CD14-positive monocyte (primary cell): ENCODE measurements at regions not wholly inside any gene's neighbourhood (a gene's known extent, or its start where the extent isn't known, plus 50 kb on each side); places are given as distances from the start of the nearest gene placed in this dataset.

Source experiments
- DNase-seq, 3 donors: peaks; one replicate each; pipeline ENCODE4 v3.0.0-alpha.2; 2011 to 2022
- H2AFZ ChIP-seq: 2 replicates; pipeline ENCODE4 v1.6.0; 2012; ENCODE audit warnings: mild to moderate bottlenecking, low read depth, low read length, inconsistent platforms; ENCODE audit not compliant: insufficient read depth, poor library complexity, severe bottlenecking
- H3K27ac ChIP-seq, 2 donors: 1 replicate in 1 of 2; 2 replicates in 1 of 2; pipeline ENCODE4 v1.5.1; 2012 to 2013; ENCODE audit warnings: low read length in 2 of 2, control low read depth in 1 of 2, inconsistent platforms in 1 of 2, low read depth in 1 of 2, mild to moderate bottlenecking in 1 of 2
- H3K27me3 ChIP-seq, 2 donors: one replicate each; pipeline versions ENCODE4 v1.6.0 to v1.6.1; 2011 to 2013; ENCODE audit warnings: low read length in 2 of 2; ENCODE audit not compliant: control insufficient read depth in 2 of 2, insufficient read depth in 2 of 2
- H3K36me3 ChIP-seq, 2 donors: replicated peaks in 1 of 2; 1 replicate in 1 of 2; 2 replicates in 1 of 2; pipeline versions ENCODE4 v1.5.1 to v1.6.1; 2012 to 2013; ENCODE audit warnings: low read length in 2 of 2, control low read depth in 1 of 2, inconsistent platforms in 1 of 2, mild to moderate bottlenecking in 1 of 2; ENCODE audit not compliant: insufficient read depth in 2 of 2, control insufficient read depth in 1 of 2
- H3K4me1 ChIP-seq, 2 donors: 1 replicate in 1 of 2; 2 replicates in 1 of 2; pipeline versions ENCODE4 v1.5.1 to v1.6.1; 2012 to 2013; ENCODE audit warnings: low read length in 2 of 2, control low read depth in 1 of 2, inconsistent platforms in 1 of 2, mild to moderate bottlenecking in 1 of 2, moderate library complexity in 1 of 2; ENCODE audit not compliant: insufficient read depth in 2 of 2, control insufficient read depth in 1 of 2
- H3K4me2 ChIP-seq: replicated peaks from 2 replicates; pipeline ENCODE3; 2012; ENCODE audit warnings: low read length, moderate library complexity, mild to moderate bottlenecking; ENCODE audit not compliant: poor library complexity, severe bottlenecking; ENCODE audit errors: extremely low read depth
- H3K4me3 ChIP-seq, 3 experiments: fragments of 200-600 bp in 1 of 3; sonication (generic) in 1 of 3; replicated peaks in 1 of 3; 1 replicate in 2 of 3; 2 replicates in 1 of 3; pipeline ENCODE4 v1.5.1; 2011 to 2013; ENCODE audit warnings: low read length in 3 of 3, mild to moderate bottlenecking in 3 of 3, control low read depth in 2 of 3, low read depth in 2 of 3, inconsistent platforms in 1 of 3, moderate library complexity in 1 of 3
- H3K79me2 ChIP-seq: 2 replicates; pipeline ENCODE4 v1.6.0; 2012; ENCODE audit warnings: mild to moderate bottlenecking, control low read depth, inconsistent platforms, low read length, moderate library complexity; ENCODE audit not compliant: insufficient read depth
- H3K9ac ChIP-seq: 2 replicates; pipeline ENCODE4 v1.6.0; 2017; ENCODE audit warnings: low read length, mild to moderate bottlenecking; ENCODE audit not compliant: insufficient read depth, poor library complexity, severe bottlenecking
- H3K9me3 ChIP-seq, 2 donors: replicated peaks in 1 of 2; 1 replicate in 1 of 2; 2 replicates in 1 of 2; pipeline versions ENCODE4 v1.5.1 to v1.6.1; 2012 to 2013; ENCODE audit warnings: low read length in 2 of 2, control low read depth in 1 of 2; ENCODE audit not compliant: control insufficient read depth in 1 of 2, insufficient read depth in 1 of 2
- H4K20me1 ChIP-seq: 2 replicates; pipeline ENCODE4 v1.6.0; 2012; ENCODE audit warnings: mild to moderate bottlenecking, low read length, control low read depth, moderate library complexity; ENCODE audit not compliant: insufficient read depth
- H3K27ac Mint-ChIP-seq, 7 donors: one replicate each; pipeline ENCODE4 v1.8.0; 2020; ENCODE audit warnings: mild to moderate bottlenecking in 7 of 7, mixed read lengths in 7 of 7, moderate library complexity in 6 of 7, inconsistent platforms in 2 of 7
- H3K27me3 Mint-ChIP-seq, 3 donors: one replicate each; pipeline ENCODE4 v1.8.0; 2021 to 2022; ENCODE audit warnings: low read depth in 3 of 3, mild to moderate bottlenecking in 3 of 3, mixed read lengths in 3 of 3, moderate library complexity in 3 of 3, inconsistent platforms in 1 of 3
- H3K36me3 Mint-ChIP-seq, 2 donors: one replicate each; pipeline ENCODE4 v1.8.0; 2020; ENCODE audit warnings: mixed read lengths in 2 of 2, inconsistent platforms in 1 of 2, mild to moderate bottlenecking in 1 of 2
- H3K4me1 Mint-ChIP-seq: one replicate; pipeline ENCODE4 v1.8.0; 2020; ENCODE audit warnings: mild to moderate bottlenecking, mixed read lengths
- H3K4me3 Mint-ChIP-seq, 2 donors: one replicate each; pipeline ENCODE4 v1.8.0; 2020; ENCODE audit warnings: mild to moderate bottlenecking in 2 of 2, mixed read lengths in 2 of 2, moderate library complexity in 1 of 2
- H3K9me3 Mint-ChIP-seq, 7 donors: one replicate each; pipeline ENCODE4 v1.8.0; 2020 to 2022; ENCODE audit warnings: mixed read lengths in 7 of 7, mild to moderate bottlenecking in 6 of 7, moderate library complexity in 6 of 7, inconsistent platforms in 2 of 7
- WGBS: methylation state at CpG from one replicate; pipeline ENCODE4 v1.1.5; 2013; ENCODE audit warnings: missing lambda C conversion rate; ENCODE audit not compliant: insufficient coverage; 5-methylcytosine and 5-hydroxymethylcytosine counted together
- intact Hi-C, 2 donors: fragments of 100-400 bp; cut with micrococcal nuclease; formaldehyde crosslinking; loops; one replicate each; pipeline versions ENCODE4 v1.15.0 to v1.15.1; 2023
- TF ChIP-seq, protein P1 (sequence below): fragments of 200-600 bp; IDR thresholded peaks from one replicate; pipeline ENCODE4 v1.8.0; 2022; ENCODE audit warnings: antibody characterized with exemption, mild to moderate bottlenecking

DNA sequence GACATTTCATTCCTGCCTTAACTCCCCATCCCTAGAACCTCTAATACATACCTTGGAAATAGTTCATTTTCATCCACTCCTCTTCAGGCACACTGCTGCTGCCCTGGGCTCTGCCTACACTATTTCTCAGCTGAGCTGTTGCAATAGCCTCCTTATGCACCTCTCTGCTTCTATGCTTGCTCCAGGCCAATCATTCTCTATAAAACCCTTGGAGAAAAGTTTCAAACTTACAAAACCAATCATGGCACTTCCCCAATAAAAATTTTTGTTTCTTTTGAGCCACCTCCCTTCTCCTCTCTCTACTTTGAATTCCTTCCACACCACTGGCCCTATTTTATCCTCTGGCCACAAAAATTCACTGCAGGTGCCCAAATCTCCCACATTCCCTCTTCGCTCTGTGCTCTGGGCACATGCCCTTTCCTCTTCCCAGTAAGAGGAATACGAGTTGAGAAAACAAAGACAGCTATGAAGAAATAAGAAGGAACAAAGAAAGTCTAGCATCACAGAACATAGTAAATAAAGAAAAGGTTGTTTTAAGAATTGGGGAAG is 301.4 kb downstream of the ELAVL2 start:
- no peaks in the 10 kb centered on the region for H4K20me1 ChIP-seq
- no peaks in the 10 kb centered on the region for H3K4me1 ChIP-seq
- peak in 1 of 3 donors; percentile 10 for DNase-seq
- no peaks in the 10 kb centered on the region for H3K36me3 ChIP-seq
- H3K79me2 ChIP-seq = no peaks in the 10 kb centered on the region
- peaks cover 0 to 2% (median 0%) of the 10 kb centered on the region in 3 donors for H3K27me3 Mint-ChIP-seq
- no peak overlapping the region for H3K4me3 Mint-ChIP-seq
- no peak overlapping the region for H3K4me2 ChIP-seq
- H3K9me3 Mint-ChIP-seq = peaks cover 0 to 7% (median 3%) of the 10 kb centered on the region in 7 donors
- WGBS = no CpG with 5 or more reads among the region's 2 CpGs
- TF ChIP-seq, protein P1, sequence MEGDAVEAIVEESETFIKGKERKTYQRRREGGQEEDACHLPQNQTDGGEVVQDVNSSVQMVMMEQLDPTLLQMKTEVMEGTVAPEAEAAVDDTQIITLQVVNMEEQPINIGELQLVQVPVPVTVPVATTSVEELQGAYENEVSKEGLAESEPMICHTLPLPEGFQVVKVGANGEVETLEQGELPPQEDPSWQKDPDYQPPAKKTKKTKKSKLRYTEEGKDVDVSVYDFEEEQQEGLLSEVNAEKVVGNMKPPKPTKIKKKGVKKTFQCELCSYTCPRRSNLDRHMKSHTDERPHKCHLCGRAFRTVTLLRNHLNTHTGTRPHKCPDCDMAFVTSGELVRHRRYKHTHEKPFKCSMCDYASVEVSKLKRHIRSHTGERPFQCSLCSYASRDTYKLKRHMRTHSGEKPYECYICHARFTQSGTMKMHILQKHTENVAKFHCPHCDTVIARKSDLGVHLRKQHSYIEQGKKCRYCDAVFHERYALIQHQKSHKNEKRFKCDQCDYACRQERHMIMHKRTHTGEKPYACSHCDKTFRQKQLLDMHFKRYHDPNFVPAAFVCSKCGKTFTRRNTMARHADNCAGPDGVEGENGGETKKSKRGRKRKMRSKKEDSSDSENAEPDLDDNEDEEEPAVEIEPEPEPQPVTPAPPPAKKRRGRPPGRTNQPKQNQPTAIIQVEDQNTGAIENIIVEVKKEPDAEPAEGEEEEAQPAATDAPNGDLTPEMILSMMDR = no peak
- no peak overlapping the region for H3K4me3 ChIP-seq
- intact Hi-C loops = no loop called here
- no peaks in the 10 kb centered on the region for H3K4me1 Mint-ChIP-seq
- no peak overlapping the region for H2AFZ ChIP-seq
- no peak overlapping the region for H3K27ac ChIP-seq
- H3K9me3 ChIP-seq = peaks cover 0 to 5% of the 10 kb centered on the region in 2 donors
- no peaks in the 10 kb centered on the region for H3K36me3 Mint-ChIP-seq
- no peak overlapping the region for H3K9ac ChIP-seq
- H3K27me3 ChIP-seq = no peaks in the 10 kb centered on the region
- no peak overlapping the region for H3K27ac Mint-ChIP-seq

DNA sequence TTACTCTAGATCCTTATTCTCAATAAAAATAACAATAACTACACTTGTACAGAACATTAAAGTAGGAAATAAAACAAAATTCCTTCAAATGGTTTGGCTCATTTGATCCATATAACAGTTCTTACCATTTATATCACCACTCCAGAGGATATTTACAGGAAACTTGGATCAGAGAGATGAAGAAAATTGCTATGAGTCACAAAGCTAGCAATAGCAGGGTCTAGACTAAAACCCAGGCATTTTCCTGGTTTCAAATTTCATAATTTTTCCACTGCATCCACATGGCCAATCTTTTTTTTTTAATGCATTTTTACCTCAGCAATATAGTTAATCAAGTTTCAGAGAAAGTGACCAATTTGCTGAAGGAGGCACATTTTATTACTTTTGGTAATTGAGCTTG is 299.2 kb downstream of the ELAVL2 start:
- Histone ChIP-seq H3K9me3 (peaks cover 5 to 15% of the 10 kb centered on the region in 2 donors), H3K9ac (no peak overlapping the region), H3K27ac (no peak overlapping the region), H3K36me3 (no peaks in the 10 kb centered on the region), H3K27me3 (no peaks in the 10 kb centered on the region), H3K4me1 (no peaks in the 10 kb centered on the region), H3K4me3 (no peak overlapping the region), H3K4me2 (no peak overlapping the region), H3K79me2 (no peaks in the 10 kb centered on the region), H4K20me1 (no peaks in the 10 kb centered on the region), H2AFZ (no peak overlapping the region)
- intact Hi-C loops = no loop called here
- Mint-ChIP-seq H3K27me3 (peaks cover 0 to 2% (median 0%) of the 10 kb centered on the region in 3 donors), H3K36me3 (no peaks in the 10 kb centered on the region), H3K4me1 (no peaks in the 10 kb centered on the region), H3K9me3 (peaks cover 2 to 21% (median 5%) of the 10 kb centered on the region in 7 donors), H3K27ac (no peak overlapping the region), H3K4me3 (no peak overlapping the region)
- TF ChIP-seq, protein P1 = no peak
- DNase-seq = no peak
